NCI-H524 treated with DMSO at 0.1 percent for 48 hours (cell line): ENCODE measurements at regions not wholly inside any gene's neighbourhood (a gene's known extent, or its start where the extent isn't known, plus 50 kb on each side); places are given as distances from the start of the nearest gene placed in this dataset.
"Not testable (repeated sequence)": the region's sequence is repeated elsewhere in the genome, so short reads cannot be mapped to it uniquely, and the experiment has no call there.

ENCODE experiments used
- DNase-seq: peaks from one replicate; lab custom pipeline; 2025; lab: John Stamatoyannopoulos, UW

GRCh38 chr6:14390805-14391204, 273.2 kb downstream of the CD83 start:
- no peak for DNase-seq

GRCh38 chr6:14393910-14394309, 276.3 kb downstream of the CD83 start:
- no peak for DNase-seq

- no peak for DNase-seq
Measured at GRCh38 chr6:14396392-14396791, 278.8 kb downstream of the CD83 start.

GRCh38 chr6:14396826-14397517, 279.4 kb downstream of the CD83 start:
- DNase-seq: no peak

- no peak for DNase-seq
Measured at GRCh38 chr6:14397518-14397901, 279.9 kb downstream of the CD83 start.

- DNase-seq: no peak
Measured at GRCh38 chr6:14398953-14399352, 281.4 kb downstream of the CD83 start.

GRCh38 chr6:14399635-14400034, 282.1 kb downstream of the CD83 start:
- no peak for DNase-seq

- no peak for DNase-seq
Measured at GRCh38 chr6:14401246-14401645, 283.7 kb downstream of the CD83 start.

GRCh38 chr6:14406614-14407331, 289.2 kb downstream of the CD83 start:
- DNase-seq: no peak

GRCh38 chr6:14408446-14408845, 290.9 kb downstream of the CD83 start:
- no peak for DNase-seq

GRCh38 chr6:14412026-14412425, 294.5 kb downstream of the CD83 start:
- DNase-seq: no peak

- DNase-seq: no peak
Measured at GRCh38 chr6:14415452-14415851, 297.9 kb downstream of the CD83 start.

- DNase-seq: no peak
Measured at GRCh38 chr6:14417377-14417776, 299.8 kb downstream of the CD83 start.

- not testable (repeated sequence) for DNase-seq
Measured at GRCh38 chr6:14419224-14419623, 301.7 kb downstream of the CD83 start.

GRCh38 chr6:14422061-14422460, 304.5 kb downstream of the CD83 start:
- DNase-seq: no peak

GRCh38 chr6:14422917-14423316, 305.3 kb downstream of the CD83 start:
- no peak for DNase-seq

GRCh38 chr6:14423330-14423729, 305.8 kb downstream of the CD83 start:
- DNase-seq: no peak

GRCh38 chr6:14423955-14424354, 306.4 kb downstream of the CD83 start:
- no peak for DNase-seq

- DNase-seq: no peak
Measured at GRCh38 chr6:14425805-14426204, 308.2 kb downstream of the CD83 start.

GRCh38 chr6:14426281-14426680, 308.7 kb downstream of the CD83 start:
- no peak for DNase-seq

- no peak for DNase-seq
Measured at GRCh38 chr6:14428269-14428668, 310.7 kb downstream of the CD83 start.

- no peak for DNase-seq
Measured at GRCh38 chr6:14429396-14429795, 311.8 kb downstream of the CD83 start.

- DNase-seq: no peak
Measured at GRCh38 chr6:14430218-14430617, 312.6 kb downstream of the CD83 start.
